ENCODE measurements at regions not wholly inside any gene's neighbourhood (a gene's known extent, or its start where the extent isn't known, plus 50 kb on each side); places are given as distances from the start of the nearest gene placed in this dataset.

- no peak for TF ChIP-seq CTCF (IDR thresholded peaks at IDR 0.05)
- TF ChIP-seq POLR2A (IDR thresholded peaks at IDR 0.05): no peak
These were observed 149.5 kb upstream of the SASH1 start for GRCh38 chr6:148193063-148193680.
